Activated B cell treated with CpG ODN at 0.5 μM for 24 hours (primary cell): ENCODE measurements at regions not wholly inside any gene's neighbourhood (a gene's known extent, or its start where the extent isn't known, plus 50 kb on each side); places are given as distances from the start of the nearest gene placed in this dataset.
"Not testable (repeated sequence)": the region's sequence is repeated elsewhere in the genome, so short reads cannot be mapped to it uniquely, and the experiment has no call there.

Experiments
- ATAC-seq: fragments of 200-7000 bp; cut with Tn5 transposase; one replicate; pipeline ENCODE4 v1.10.0; 2021; ENCODE audit warnings: low read depth, mild to moderate bottlenecking, moderate library complexity
- CTCF ChIA-PET: fragments of 350-600 bp; sonication (Branson Sonifier 250); formaldehyde crosslinking; loops from one replicate; lab custom pipeline; 2021; ENCODE audit warnings: antibody characterized with exemption; lab: Charles Lee
- POLR2A ChIA-PET: fragments of 350-600 bp; sonication (Branson Sonifier 250); formaldehyde crosslinking; loops from one replicate; lab custom pipeline; 2021; ENCODE audit warnings: antibody characterized with exemption; lab: Charles Lee
- DNase-seq: peaks from one replicate; pipeline ENCODE4 v3.0.0; 2022
- H3K27ac Mint-ChIP-seq: one replicate; pipeline ENCODE4 v1.8.0; 2020; ENCODE audit warnings: mixed read lengths
- H3K27me3 Mint-ChIP-seq: one replicate; pipeline ENCODE4 v1.8.0; 2021; ENCODE audit warnings: mixed read lengths
- H3K36me3 Mint-ChIP-seq: one replicate; pipeline ENCODE4 v1.8.0; 2021; ENCODE audit warnings: low read depth, mixed read lengths
- H3K4me1 Mint-ChIP-seq: one replicate; pipeline ENCODE4 v1.8.0; 2021; ENCODE audit warnings: mixed read lengths
- H3K4me3 Mint-ChIP-seq: one replicate; pipeline ENCODE4 v1.8.0; 2020; ENCODE audit warnings: mild to moderate bottlenecking, mixed read lengths
- H3K9me3 Mint-ChIP-seq: one replicate; pipeline ENCODE4 v1.8.0; 2020; ENCODE audit warnings: mixed read lengths
- CTCF ChIP-seq: fragments of 200-600 bp; IDR thresholded peaks from one replicate; pipeline ENCODE4 v1.8.0; 2022; ENCODE audit warnings: antibody characterized with exemption, mild to moderate bottlenecking
- intact Hi-C: fragments of 100-400 bp; cut with micrococcal nuclease; formaldehyde crosslinking; loops from one replicate; pipeline ENCODE4 v1.15.1; 2024

- H3K27me3 Mint-ChIP-seq, result no peaks in the 10 kb centered on the region
- POLR2A ChIA-PET, result no interaction called here
- intact Hi-C loops, result no loop called here
Observed at GRCh38 chr1:95640746-95641145, 406.7 kb downstream of the RWDD3 start.

GRCh38 chr1:95641386-95641785 is 407.4 kb downstream of the RWDD3 start:
- Mint-ChIP-seq H3K36me3 (no peaks in the 10 kb centered on the region), H3K4me1 (no peaks in the 10 kb centered on the region), H3K4me3 (no peak overlapping the region), H3K27me3 (no peaks in the 10 kb centered on the region), H3K27ac (no peak overlapping the region), H3K9me3 (peaks cover 2% of the 10 kb centered on the region)
- ATAC-seq, result no peak
- intact Hi-C loops, result no loop called here
- ChIA-PET POLR2A (no interaction called here), CTCF (no interaction called here)
- DNase-seq, result no peak
- no peak for TF ChIP-seq CTCF

More at GRCh38 chr1:95640746-95641145, 406.7 kb downstream of the RWDD3 start:
- no peaks in the 10 kb centered on the region for H3K4me1 Mint-ChIP-seq
- H3K4me3 Mint-ChIP-seq, result no peak overlapping the region
- DNase-seq, result no peak
- ATAC-seq, result no peak
- CTCF ChIA-PET, result no interaction called here
- H3K36me3 Mint-ChIP-seq, result no peaks in the 10 kb centered on the region
- H3K27ac Mint-ChIP-seq, result no peak overlapping the region
- no peak for TF ChIP-seq CTCF
- H3K9me3 Mint-ChIP-seq, result peaks cover 2% of the 10 kb centered on the region

- intact Hi-C loops, result no loop called here
- ATAC-seq (no peak), DNase-seq (no peak)
- no peaks in the 10 kb centered on the region for H3K27me3 Mint-ChIP-seq
- H3K4me1 Mint-ChIP-seq, result no peaks in the 10 kb centered on the region
- no peak overlapping the region for H3K4me3 Mint-ChIP-seq
- ChIA-PET CTCF (no interaction called here), POLR2A (no interaction called here)
- H3K27ac Mint-ChIP-seq, result no peak overlapping the region
- no peaks in the 10 kb centered on the region for H3K36me3 Mint-ChIP-seq
- H3K9me3 Mint-ChIP-seq, result peaks cover 4% of the 10 kb centered on the region
- TF ChIP-seq CTCF, result no peak
Observed at GRCh38 chr1:95642035-95642434, 408.0 kb downstream of the RWDD3 start.

- ChIA-PET CTCF (no interaction called here), POLR2A (no interaction called here)
- Mint-ChIP-seq H3K27me3 (no peaks in the 10 kb centered on the region), H3K36me3 (no peaks in the 10 kb centered on the region), H3K4me3 (no peak overlapping the region), H3K4me1 (no peaks in the 10 kb centered on the region), H3K9me3 (peaks cover 4% of the 10 kb centered on the region), H3K27ac (no peak overlapping the region)
- intact Hi-C loops, result no loop called here
- ATAC-seq, result no peak
- TF ChIP-seq CTCF, result no peak
- DNase-seq, result no peak
Observed at GRCh38 chr1:95643071-95643470, 409.1 kb downstream of the RWDD3 start.

GRCh38 chr1:95645126-95645525 is 411.1 kb downstream of the RWDD3 start:
- ATAC-seq, H3K4me3 Mint-ChIP-seq, H3K4me1 Mint-ChIP-seq, intact Hi-C loops, POLR2A ChIA-PET, H3K36me3 Mint-ChIP-seq, DNase-seq, H3K27me3 Mint-ChIP-seq, H3K27ac Mint-ChIP-seq, H3K9me3 Mint-ChIP-seq, CTCF ChIA-PET: not testable (repeated sequence)

- H3K9me3 Mint-ChIP-seq, result peaks cover 10% of the 10 kb centered on the region
- ChIA-PET CTCF (no interaction called here), POLR2A (no interaction called here)
- no peaks in the 10 kb centered on the region for H3K27me3 Mint-ChIP-seq
- DNase-seq, result no peak
- TF ChIP-seq CTCF, result no peak
- no peaks in the 10 kb centered on the region for H3K36me3 Mint-ChIP-seq
- ATAC-seq, result no peak
- H3K4me1 Mint-ChIP-seq, result no peaks in the 10 kb centered on the region
- intact Hi-C loops, result no loop called here
- no peak overlapping the region for H3K4me3 Mint-ChIP-seq
- no peak overlapping the region for H3K27ac Mint-ChIP-seq
Observed at GRCh38 chr1:95650631-95651030, 416.6 kb downstream of the RWDD3 start.
